Hepatocyte (in vitro differentiated cells): ENCODE measurements at regions not wholly inside any gene's neighbourhood (a gene's known extent, or its start where the extent isn't known, plus 50 kb on each side); places are given as distances from the start of the nearest gene placed in this dataset.

ENCODE experiments used
- DNase-seq: peaks from one replicate; pipeline ENCODE4 v3.0.0-alpha.2; 2016; ENCODE audit warnings: low spot score
- H2AFZ ChIP-seq: fragments of 200-600 bp; sonication (generic); 2 replicates; pipeline ENCODE4 v1.6.0; 2016; ENCODE audit warnings: antibody characterized with exemption, mild to moderate bottlenecking
- H3K27ac ChIP-seq: fragments of 200-600 bp; sonication (generic); 2 replicates; pipeline ENCODE4 v1.5.1; 2016; ENCODE audit warnings: mild to moderate bottlenecking
- H3K27me3 ChIP-seq: fragments of 200-600 bp; sonication (generic); 2 replicates; pipeline ENCODE4 v1.6.1; 2016
- H3K36me3 ChIP-seq: fragments of 200-600 bp; sonication (generic); replicated peaks from 2 replicates; pipeline ENCODE4 v1.5.1; 2016; ENCODE audit warnings: low read depth; ENCODE audit not compliant: insufficient read depth
- H3K4me1 ChIP-seq: fragments of 200-600 bp; sonication (generic); 2 replicates; pipeline ENCODE4 v1.5.1; 2016; ENCODE audit warnings: mild to moderate bottlenecking, moderate library complexity; ENCODE audit not compliant: insufficient read depth
- H3K4me2 ChIP-seq: fragments of 200-600 bp; sonication (generic); 2 replicates; pipeline ENCODE4 v1.6.0; 2016
- H3K4me3 ChIP-seq: fragments of 200-600 bp; sonication (generic); 2 replicates; pipeline ENCODE4 v1.5.1; 2016; ENCODE audit warnings: mild to moderate bottlenecking
- H3K79me2 ChIP-seq: fragments of 200-600 bp; sonication (generic); 2 replicates; pipeline ENCODE4 v1.6.0; 2017; ENCODE audit warnings: mild to moderate bottlenecking
- H3K9me2 ChIP-seq: fragments of 200-600 bp; sonication (generic); replicated peaks from 2 replicates; pipeline ENCODE4 v1.6.0; 2017; ENCODE audit warnings: mild to moderate bottlenecking; ENCODE audit not compliant: insufficient read depth
- H3K9me3 ChIP-seq: fragments of 200-600 bp; sonication (generic); 2 replicates; pipeline ENCODE4 v1.5.1; 2016; ENCODE audit warnings: low read depth, mild to moderate bottlenecking
- H4K20me1 ChIP-seq: fragments of 200-600 bp; sonication (generic); 2 replicates; pipeline ENCODE4 v1.6.0; 2016; ENCODE audit warnings: mild to moderate bottlenecking; ENCODE audit not compliant: insufficient read depth, poor library complexity, severe bottlenecking
- CTCF ChIP-seq: fragments of 200-600 bp; sonication (generic); IDR thresholded peaks from 2 replicates; pipeline ENCODE4 v1.5.1; 2016; ENCODE audit warnings: antibody characterized with exemption, mild to moderate bottlenecking; ENCODE audit not compliant: poor library complexity
- EZH2 ChIP-seq: fragments of 200-600 bp; sonication (generic); IDR thresholded peaks from 2 replicates; pipeline ENCODE4 v1.6.1; 2016; ENCODE audit warnings: antibody characterized with exemption, mild to moderate bottlenecking, borderline replicate concordance
- EZH2phosphoT487 ChIP-seq: fragments of 200-600 bp; sonication (generic); IDR thresholded peaks from one replicate; pipeline ENCODE4 v1.6.1; 2018; ENCODE audit warnings: antibody characterized with exemption, mild to moderate bottlenecking, low read depth, moderate library complexity; ENCODE audit not compliant: unreplicated experiment, severe bottlenecking
- WGBS: methylation state at CpG from one replicate; pipeline ENCODE4 v1.1.6; 2016; ENCODE audit warnings: low lambda C conversion rate; ENCODE audit errors: missing lambda C conversion rate; 5-methylcytosine and 5-hydroxymethylcytosine counted together

GRCh38 chr21:16740511-16740910 lies 772.3 kb upstream of the CXADR start:
- no peak for TF ChIP-seq EZH2phosphoT487
- no peak for TF ChIP-seq CTCF
- TF ChIP-seq EZH2: no peak
- Histone ChIP-seq H3K4me2 (no peak overlapping the region), H3K27ac (no peak overlapping the region), H3K9me2 (no peaks in the 10 kb centered on the region), H4K20me1 (no peaks in the 10 kb centered on the region), H2AFZ (no peak overlapping the region), H3K27me3 (no peaks in the 10 kb centered on the region), H3K9me3 (no peaks in the 10 kb centered on the region), H3K36me3 (no peaks in the 10 kb centered on the region), H3K79me2 (no peaks in the 10 kb centered on the region), H3K4me1 (no peaks in the 10 kb centered on the region), H3K4me3 (no peak overlapping the region)
- 96% methylated on average over 8 of the region's 8 CpGs for WGBS
- no peak for DNase-seq

- Histone ChIP-seq H3K4me3 (no peak overlapping the region), H3K4me2 (no peak overlapping the region), H4K20me1 (no peaks in the 10 kb centered on the region), H3K9me2 (no peaks in the 10 kb centered on the region), H2AFZ (no peak overlapping the region), H3K9me3 (no peaks in the 10 kb centered on the region), H3K79me2 (no peaks in the 10 kb centered on the region), H3K36me3 (no peaks in the 10 kb centered on the region), H3K4me1 (no peaks in the 10 kb centered on the region), H3K27ac (no peak overlapping the region), H3K27me3 (no peaks in the 10 kb centered on the region)
- TF ChIP-seq EZH2phosphoT487 (no peak), CTCF (no peak), EZH2 (no peak)
- no peak for DNase-seq
- 67% methylated on average over 7 of the region's 7 CpGs for WGBS
Observed at GRCh38 chr21:16741141-16741665, 771.6 kb upstream of the CXADR start.

GRCh38 chr21:16742131-16742641 lies 770.7 kb upstream of the CXADR start:
- H3K79me2 ChIP-seq: no peaks in the 10 kb centered on the region

More at GRCh38 chr21:16742131-16742641, 770.7 kb upstream of the CXADR start:
- Histone ChIP-seq H3K4me1 (no peaks in the 10 kb centered on the region), H3K27ac (no peak overlapping the region), H3K4me2 (no peak overlapping the region), H3K4me3 (no peak overlapping the region), H2AFZ (no peak overlapping the region), H3K9me3 (no peaks in the 10 kb centered on the region), H3K27me3 (no peaks in the 10 kb centered on the region), H3K9me2 (no peaks in the 10 kb centered on the region), H3K36me3 (no peaks in the 10 kb centered on the region), H4K20me1 (no peaks in the 10 kb centered on the region)
- no peak for TF ChIP-seq EZH2
- TF ChIP-seq CTCF: no peak
- no peak for TF ChIP-seq EZH2phosphoT487
- 62% methylated on average over 3 of the region's 3 CpGs for WGBS
- DNase-seq: no peak
